Suppressor macrophage treated with lipopolysaccharide for 4 hours (primary cell): ENCODE measurements at regions not wholly inside any gene's neighbourhood (a gene's known extent, or its start where the extent isn't known, plus 50 kb on each side); places are given as distances from the start of the nearest gene placed in this dataset.

Experiments
- DNase-seq: peaks from one replicate; pipeline ENCODE4 v3.0.0-alpha.2; 2020

DNA sequence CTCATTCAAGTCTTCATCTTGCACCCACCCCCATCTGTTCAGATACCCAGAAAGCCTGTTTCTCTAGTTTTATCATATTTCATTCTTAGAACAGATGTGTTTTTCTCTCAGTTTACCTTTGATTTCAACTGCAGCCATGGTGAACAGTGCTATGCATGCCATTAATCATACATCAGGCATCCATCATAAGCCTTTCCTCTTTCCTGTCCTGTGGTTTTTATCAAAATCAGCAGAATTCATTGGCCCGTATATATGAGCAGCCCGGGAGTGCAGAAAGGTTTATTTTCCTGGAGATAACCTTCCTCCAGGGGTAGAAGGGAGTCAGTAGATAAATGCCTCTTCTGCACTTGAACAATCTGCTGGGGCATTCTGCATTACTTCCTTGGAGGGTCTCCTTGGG lies 65.7 kb downstream of the IL21 start:
- DNase-seq = no peak

DNA sequence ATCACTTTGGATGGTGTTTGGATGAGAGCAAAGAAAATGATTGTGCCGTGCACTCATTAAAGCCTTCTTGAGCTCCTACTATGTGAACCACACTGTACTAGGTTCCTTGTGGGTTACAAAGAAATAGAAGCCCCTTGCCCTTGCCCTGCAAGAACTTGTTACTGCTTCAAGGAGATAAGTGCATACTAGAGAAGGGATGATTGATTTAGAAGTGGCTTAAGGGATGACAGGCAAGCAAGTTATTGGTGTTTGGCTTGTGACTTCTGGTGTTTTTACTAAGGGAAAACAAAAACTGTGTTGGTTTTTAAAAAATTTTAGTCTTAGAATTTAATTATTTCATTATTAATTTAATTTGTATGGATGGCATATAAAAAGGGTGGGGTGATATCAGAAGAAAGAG lies 67.4 kb downstream of the IL21 start:
- DNase-seq = no peak

DNA sequence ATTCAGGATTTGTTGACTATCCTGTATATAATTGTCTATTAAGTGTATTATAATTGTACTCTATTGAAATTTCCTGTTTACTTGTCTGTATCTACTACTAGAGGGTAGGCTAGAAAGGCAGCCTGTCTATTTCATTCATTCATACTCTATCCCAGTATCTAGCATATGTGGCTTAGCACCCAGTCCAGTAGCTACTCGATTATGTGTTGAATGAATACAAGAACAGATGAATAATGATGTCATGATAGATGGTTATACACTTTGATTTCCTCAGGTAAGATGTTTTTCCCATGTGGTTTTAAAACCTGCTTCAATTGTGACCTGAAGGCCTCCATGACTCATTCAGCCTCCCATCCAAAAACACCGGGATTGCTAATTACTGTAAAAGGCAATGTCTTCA lies 68.0 kb downstream of the IL21 start:
- no peak for DNase-seq

GRCh38 chr4:122548886-122549630 lies 71.8 kb downstream of the IL21 start:
- no peak for DNase-seq

DNA sequence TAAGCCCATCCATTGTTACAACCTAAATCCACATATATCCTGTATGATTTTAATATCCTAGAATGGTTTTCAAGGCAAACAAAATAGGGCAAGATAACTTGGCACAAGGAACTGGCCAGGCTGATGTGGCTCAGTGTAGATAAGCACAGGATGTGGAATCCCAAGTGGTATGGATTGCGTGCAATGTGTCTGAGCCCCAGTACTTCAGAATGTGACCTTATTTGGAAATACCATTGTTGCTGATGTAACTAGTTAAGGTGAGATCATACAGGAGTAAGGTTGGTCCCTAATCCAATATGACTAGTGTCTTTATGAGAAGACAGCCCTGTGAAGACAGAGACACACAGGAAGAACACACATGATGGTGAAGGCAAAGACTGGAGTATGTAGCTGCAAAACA lies 72.4 kb downstream of the IL21 start:
- DNase-seq = no peak

DNA sequence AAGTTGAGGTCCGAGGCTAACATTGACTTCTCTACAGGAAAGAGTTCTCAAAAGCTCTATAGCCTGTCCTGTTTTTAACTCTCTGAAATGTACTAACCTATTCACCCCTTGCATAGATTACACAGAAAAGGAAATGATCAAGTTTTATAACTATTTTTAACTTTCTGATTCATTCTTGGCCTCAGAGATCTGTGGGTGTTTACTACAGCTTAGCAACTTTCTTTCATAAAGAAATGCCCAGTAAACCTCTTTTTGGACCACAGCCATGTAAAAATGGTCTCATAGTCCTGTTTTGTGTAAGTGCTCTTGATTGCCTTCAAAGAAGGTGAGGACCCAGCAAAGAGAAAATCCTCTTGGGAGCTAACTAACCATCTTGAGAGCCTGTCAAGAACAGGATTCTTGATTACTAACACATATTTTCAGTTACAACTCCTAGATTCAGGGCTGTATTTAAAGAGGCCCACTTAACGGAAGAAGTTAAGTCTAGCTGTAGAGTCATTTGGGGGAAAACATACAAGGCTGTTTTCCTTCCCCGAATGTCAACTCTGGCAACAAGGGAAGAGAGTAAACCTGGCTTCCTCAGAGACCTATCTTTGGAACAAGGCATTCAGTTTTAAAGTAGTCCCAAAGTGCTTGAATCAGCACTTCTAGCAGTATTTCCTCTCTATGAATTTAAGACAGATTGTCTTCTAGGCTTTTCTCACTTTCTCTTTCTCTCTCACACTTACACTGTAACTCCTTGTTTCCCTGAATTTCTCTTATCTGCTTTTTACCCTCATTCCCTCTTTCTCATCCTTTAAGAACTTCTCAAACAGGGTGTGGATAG lies 78.2 kb downstream of the IL21 start:
- DNase-seq = peak; percentile 15

DNA sequence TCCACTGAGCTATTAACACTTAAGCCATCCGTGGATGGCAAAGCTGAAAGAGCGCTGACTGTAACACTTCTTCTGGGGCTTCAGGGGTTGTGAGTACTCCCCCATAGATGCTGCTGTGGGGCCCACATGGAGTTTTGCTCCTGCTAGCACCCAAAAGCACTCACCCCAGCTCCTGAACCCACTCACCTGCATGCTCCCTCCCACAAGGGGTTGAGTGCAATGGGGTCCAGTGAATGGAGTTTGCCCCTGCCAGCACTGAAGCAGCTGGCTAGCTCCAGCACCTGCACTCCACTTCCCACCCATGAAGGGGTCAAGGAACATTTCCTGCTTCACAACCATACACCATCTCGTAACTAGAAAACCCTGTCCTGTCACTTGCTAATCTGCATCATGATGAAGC lies 78.9 kb downstream of the IL21 start:
- DNase-seq = no peak

DNA sequence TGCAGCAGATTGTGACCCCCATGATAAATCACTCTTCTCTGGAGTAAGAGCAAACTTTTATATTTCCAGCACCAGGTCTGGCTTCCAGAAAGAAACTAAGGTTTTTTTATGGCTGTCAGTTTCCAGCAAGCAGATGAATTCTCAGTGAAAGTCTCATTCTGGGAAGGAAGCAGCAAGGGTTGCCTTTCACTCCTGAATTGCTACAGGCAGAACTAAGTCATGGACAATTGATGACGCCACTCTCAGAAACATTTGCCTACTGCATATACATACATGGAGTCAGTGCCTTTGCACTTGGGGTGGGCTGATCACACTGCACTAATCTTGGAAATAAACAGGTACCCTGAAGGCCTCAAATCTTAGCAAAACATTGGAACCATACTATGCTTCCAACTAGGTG lies 80.0 kb downstream of the IL21 start:
- DNase-seq = no peak

- peak; percentile 9 for DNase-seq
Measured at GRCh38 chr4:122539861-122540465, 80.9 kb downstream of the IL21 start.

- no peak for DNase-seq
Measured at GRCh38 chr4:122537388-122538135, 81.0 kb upstream of the IL2 start.

- no peak for DNase-seq
Measured at GRCh38 chr4:122536001-122536400, 79.5 kb upstream of the IL2 start.

GRCh38 chr4:122534776-122535175 lies 78.3 kb upstream of the IL2 start:
- no peak for DNase-seq

DNA sequence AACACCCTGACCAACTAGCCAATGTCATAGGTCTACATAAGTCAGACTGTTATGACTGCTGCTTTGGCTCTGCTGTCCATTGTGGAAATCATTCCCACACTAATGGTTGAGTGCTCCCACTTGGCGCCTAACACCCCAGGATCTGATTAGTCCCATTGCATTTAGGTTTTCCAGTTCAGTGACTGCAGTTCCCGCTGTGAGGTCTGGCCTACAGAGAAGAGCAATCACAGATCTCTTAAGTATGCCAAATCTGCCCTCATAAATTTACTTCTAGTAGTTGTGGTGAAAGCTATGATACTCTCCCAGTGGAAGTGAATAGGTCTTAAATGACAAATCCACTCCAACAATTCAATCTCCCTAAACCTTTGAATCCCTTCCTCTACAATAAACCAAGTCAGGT lies 77.3 kb upstream of the IL2 start:
- DNase-seq = no peak

DNA sequence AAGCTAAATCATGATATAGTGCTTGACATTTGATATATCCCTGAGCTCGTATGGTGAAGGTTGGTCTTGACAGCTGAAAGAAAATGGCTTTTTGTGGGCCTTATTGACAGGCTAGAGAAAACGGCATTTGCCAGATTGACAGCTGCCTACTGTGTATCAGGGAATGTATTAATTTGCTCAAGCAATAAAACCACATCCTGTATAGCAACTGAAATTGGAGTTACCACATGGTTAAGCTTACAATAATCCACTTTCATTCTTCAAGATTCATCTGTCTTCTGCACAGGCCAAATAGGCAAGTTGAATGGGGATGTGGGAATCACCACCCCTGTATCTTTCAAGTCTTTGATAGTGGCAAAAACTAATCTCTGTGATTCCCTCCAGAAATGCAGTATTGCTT lies 76.2 kb upstream of the IL2 start:
- no peak for DNase-seq

- DNase-seq = no peak
Measured at GRCh38 chr4:122531514-122531913, 75.0 kb upstream of the IL2 start.

- no peak for DNase-seq
Measured at GRCh38 chr4:122531038-122531437, 74.5 kb upstream of the IL2 start.

GRCh38 chr4:122528879-122529278 lies 72.4 kb upstream of the IL2 start:
- DNase-seq = no peak

DNA sequence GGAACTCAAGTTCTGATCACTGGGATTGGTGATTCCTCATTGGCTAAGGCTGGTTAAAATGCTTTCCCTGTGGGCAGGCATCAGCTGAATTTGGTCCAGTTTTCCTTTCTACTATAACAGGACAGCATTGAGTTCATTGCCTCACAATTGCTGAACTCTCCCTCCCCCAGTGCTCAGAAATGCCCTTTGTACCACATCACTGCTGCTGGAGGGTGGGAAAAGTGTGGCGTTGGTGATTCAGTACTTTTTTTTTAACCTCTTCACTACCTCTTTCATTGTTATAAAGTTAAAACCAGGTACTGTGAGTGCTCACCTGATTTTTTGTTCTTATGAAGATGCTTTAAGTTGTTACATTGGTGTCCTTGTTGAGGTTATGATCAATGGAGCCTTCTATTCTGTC lies 69.3 kb upstream of the IL2 start:
- DNase-seq = no peak

DNA sequence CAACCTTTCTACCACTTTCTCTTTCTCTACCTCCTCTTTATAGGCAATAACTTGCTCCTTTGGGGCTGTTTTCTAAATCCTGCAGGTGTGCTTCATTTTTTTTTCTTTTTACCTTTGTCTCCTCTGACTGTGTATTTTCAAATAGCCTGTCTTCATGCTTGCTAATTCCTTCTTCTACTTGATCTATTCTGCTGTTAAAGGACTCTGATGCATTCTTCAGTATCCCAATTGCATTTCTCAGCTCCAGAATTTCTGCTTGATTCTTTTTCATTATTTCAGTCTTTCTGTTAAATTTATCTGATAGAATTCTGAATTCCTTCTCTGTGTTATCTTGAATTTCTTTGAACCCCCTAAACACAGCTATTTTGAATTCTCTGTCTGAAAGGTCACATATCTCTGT lies 67.7 kb upstream of the IL2 start:
- no peak for DNase-seq

GRCh38 chr4:122522944-122523343 lies 66.4 kb upstream of the IL2 start:
- no peak for DNase-seq

GRCh38 chr4:122517345-122517744 lies 60.8 kb upstream of the IL2 start:
- no peak for DNase-seq

DNA sequence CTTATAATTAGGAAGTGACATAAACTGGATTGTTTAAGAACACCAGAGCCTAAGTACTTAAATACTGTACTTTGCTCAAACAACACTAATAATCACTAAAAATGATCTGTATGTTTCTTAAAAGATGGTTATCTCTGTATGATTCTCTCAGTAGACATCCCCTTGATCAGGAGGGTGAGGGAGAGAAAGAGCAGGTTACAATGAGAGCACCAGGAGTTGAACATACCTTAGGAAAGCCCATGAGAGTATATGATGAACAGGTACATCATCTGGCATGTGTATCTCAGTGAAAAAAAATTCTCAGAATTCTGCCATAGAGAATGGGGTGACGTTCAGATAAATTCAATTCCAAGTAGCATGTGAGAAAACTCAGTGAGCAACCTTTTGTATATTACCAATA lies 59.9 kb upstream of the IL2 start:
- DNase-seq = no peak

DNA sequence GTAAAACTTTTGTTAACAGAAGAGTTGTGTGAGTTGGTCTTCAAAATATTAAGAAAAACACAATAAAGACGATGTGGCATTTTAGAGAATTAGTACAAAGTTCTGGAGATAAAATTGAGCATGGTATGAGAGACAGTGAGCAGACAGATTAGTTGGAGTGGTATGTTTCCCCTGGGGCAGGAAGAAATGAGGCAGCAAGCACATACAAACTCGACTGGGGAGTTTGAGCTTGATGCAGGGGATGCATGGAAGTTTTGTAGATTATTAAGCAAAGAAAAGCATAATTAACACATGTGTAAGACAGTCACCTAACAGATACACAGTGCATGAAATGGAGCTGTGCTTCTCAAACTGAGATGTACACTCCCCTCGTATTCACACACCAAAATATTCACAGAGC lies 58.1 kb upstream of the IL2 start:
- DNase-seq = no peak
